H1 (cell line): ENCODE measurements at regions not wholly inside any gene's neighbourhood (a gene's known extent, or its start where the extent isn't known, plus 50 kb on each side); places are given as distances from the start of the nearest gene placed in this dataset.

Experiments
- CHD7 ChIP-seq: fragments of 300-600 bp; sonication (generic); IDR thresholded peaks from 2 replicates; pipeline ENCODE4 v1.7.1; 2012; ENCODE audit warnings: low read length, moderate library complexity, mild to moderate bottlenecking, inconsistent platforms; ENCODE audit not compliant: insufficient replicate concordance
- RBBP5 ChIP-seq: IDR thresholded peaks from 2 replicates; pipeline ENCODE4 v1.7.1; 2012; ENCODE audit warnings: low read depth, mild to moderate bottlenecking, inconsistent platforms, low read length, moderate library complexity, borderline replicate concordance

GRCh38 chr1:100794748-100795645 is 75.5 kb downstream of the VCAM1 start (continued):
- TF ChIP-seq CHD7 (no peak), RBBP5 (no peak)
- TF ChIP-seq, all 59 proteins: peak for 0
